ENCODE measurements at regions not wholly inside any gene's neighbourhood (a gene's known extent, or its start where the extent isn't known, plus 50 kb on each side); places are given as distances from the start of the nearest gene placed in this dataset.

DNA sequence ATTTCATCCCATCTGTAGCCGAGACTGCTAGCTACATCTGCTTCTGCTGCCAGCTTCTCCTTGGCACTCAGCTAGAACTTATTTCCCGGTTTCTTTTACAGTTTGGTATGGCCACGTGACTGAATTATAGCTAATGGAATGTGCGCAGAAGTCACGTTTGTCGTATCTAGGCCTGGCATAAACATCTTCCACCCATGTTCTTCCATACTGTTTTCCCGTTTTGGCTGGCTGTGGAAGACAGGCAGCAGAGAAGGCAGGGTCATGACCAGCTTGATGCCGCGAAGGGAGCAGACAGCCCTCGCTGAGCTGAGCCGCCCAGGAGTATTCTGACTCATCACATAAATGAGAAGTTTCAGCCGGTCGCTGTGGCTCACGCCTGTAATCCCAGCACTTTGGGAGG lies 186.7 kb downstream of the RFC3 start:
- DNase-seq (ENCODE audit: low read depth in 2 of 2): no peak
- H3K4me3 ChIP-seq (replicated peaks in 1 of 2; ENCODE audit: low read depth in 2 of 2, low read length in 2 of 2): no peak overlapping the region
- TF ChIP-seq, protein P1, sequence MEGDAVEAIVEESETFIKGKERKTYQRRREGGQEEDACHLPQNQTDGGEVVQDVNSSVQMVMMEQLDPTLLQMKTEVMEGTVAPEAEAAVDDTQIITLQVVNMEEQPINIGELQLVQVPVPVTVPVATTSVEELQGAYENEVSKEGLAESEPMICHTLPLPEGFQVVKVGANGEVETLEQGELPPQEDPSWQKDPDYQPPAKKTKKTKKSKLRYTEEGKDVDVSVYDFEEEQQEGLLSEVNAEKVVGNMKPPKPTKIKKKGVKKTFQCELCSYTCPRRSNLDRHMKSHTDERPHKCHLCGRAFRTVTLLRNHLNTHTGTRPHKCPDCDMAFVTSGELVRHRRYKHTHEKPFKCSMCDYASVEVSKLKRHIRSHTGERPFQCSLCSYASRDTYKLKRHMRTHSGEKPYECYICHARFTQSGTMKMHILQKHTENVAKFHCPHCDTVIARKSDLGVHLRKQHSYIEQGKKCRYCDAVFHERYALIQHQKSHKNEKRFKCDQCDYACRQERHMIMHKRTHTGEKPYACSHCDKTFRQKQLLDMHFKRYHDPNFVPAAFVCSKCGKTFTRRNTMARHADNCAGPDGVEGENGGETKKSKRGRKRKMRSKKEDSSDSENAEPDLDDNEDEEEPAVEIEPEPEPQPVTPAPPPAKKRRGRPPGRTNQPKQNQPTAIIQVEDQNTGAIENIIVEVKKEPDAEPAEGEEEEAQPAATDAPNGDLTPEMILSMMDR (IDR thresholded peaks at IDR 0.05; ENCODE audit: low read depth, low read length): no peak

DNA sequence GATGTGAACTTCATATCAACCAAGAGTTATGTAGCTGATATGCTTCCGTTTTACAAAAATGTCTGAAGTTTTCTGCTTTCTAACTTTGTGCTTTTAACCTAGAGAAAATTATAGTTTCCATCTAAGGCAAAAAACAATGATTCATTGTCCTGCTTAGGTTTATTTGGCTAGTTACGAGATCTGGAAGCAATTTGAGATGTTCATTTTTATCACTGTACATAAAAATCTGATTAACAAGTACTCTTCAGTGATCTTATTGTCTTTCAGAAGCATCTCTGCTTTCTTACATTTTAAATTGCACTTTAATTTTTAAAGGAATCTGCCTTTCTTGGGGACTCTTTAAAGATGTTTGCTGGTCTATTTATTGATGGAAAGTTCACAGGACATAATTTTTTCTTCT lies 188.1 kb downstream of the RFC3 start:
- no peak overlapping the region for H3K4me3 ChIP-seq (replicated peaks in 1 of 2; ENCODE audit: low read depth in 2 of 2, low read length in 2 of 2)
- no peak for DNase-seq (ENCODE audit: low read depth in 2 of 2)
- TF ChIP-seq, protein P1 (IDR thresholded peaks at IDR 0.05; ENCODE audit: low read depth, low read length): no peak

DNA sequence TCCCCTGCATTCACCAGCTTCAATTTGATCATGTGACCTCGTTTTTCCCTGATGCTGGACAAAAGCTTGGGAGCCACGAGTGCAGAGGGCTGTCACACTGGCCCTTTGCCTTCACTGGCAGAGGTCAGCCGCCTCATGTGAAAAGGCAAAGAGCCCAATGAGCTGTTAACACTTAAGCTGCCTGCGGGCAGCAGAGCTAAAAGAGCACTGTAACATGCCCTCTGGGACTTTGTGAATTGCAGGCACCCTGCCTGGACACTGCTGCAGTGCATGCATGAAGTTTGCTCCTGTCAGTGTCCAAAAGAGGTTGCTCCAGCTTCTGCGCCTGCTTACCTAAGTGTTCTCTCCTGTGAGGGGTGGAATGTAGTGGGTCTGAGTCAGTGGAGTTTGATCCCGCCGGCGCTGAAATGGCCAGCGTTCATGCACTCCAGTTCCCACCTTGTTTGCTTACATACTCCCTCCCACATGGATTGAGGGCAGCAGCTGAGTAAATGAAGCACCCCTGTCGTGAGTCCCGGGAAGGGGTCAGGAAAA lies 193.7 kb downstream of the RFC3 start:
- TF ChIP-seq, protein P1 (IDR thresholded peaks at IDR 0.05; ENCODE audit: low read depth, low read length): no peak
- no peak for DNase-seq (ENCODE audit: low read depth in 2 of 2)
- H3K4me3 ChIP-seq (replicated peaks in 1 of 2; ENCODE audit: low read depth in 2 of 2, low read length in 2 of 2): no peak overlapping the region

DNA sequence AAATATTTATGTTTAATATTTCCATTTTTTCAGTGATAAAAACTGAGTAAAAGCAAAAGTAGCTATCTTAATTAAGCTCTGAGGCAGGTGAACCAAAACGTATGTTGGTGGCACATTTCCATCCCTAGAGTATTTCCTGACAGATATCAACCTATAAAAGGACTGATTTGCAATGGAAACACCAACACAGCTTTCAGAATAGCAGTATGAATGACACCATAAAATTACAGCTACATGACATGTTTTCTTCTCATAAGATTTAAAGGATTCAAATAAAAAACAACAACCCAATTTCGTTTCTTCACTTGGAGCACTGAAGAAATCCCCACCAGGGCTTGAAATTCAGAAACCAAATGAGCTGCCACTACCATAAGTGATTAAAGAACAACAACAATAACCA lies 194.4 kb downstream of the RFC3 start:
- TF ChIP-seq, protein P1 (IDR thresholded peaks at IDR 0.05; ENCODE audit: low read depth, low read length): no peak
- no peak for DNase-seq (ENCODE audit: low read depth in 2 of 2)
- H3K4me3 ChIP-seq (replicated peaks in 1 of 2; ENCODE audit: low read depth in 2 of 2, low read length in 2 of 2): no peak overlapping the region

DNA sequence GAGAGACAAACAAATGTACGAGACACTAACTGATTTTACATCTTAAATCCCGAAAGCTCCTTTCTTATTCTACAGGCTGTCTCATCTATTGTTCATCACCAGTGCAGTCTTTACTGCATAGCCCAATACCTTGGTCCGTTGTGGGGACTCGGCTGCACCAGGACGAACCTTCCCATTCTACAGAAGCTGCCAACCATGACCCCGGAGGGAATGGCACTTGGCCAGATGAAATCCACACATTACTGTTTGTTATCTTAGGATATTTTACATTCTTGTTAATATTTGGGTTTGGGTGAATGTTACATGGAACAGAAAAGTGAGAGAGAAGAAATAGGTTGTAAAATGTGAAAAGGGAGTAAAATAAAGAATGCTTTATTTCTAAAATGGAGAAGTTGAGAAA lies 195.1 kb downstream of the RFC3 start:
- no peak overlapping the region for H3K4me3 ChIP-seq (replicated peaks in 1 of 2; ENCODE audit: low read depth in 2 of 2, low read length in 2 of 2)
- DNase-seq (ENCODE audit: low read depth in 2 of 2): no peak
- TF ChIP-seq, protein P1 (IDR thresholded peaks at IDR 0.05; ENCODE audit: low read depth, low read length): no peak

DNA sequence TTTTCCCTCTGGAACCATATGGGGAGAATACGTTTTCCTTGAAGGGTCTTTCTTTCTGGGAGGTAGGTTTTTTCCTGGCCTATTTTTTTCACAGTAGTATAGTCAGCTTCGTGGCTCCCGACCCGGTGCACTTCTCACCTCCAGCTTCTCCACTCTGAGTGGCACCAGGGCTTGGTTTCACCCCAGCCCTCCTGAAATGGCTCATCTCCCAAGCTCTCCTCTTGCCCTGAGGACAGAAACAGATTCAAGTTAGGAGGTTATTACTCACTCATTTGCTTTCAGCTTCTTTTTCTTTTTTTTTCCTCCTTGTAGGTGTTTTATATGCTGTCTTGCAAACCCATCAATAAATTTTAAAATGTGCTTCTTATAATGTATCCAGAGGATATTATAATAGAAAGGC lies 199.3 kb downstream of the RFC3 start:
- TF ChIP-seq, protein P1 (IDR thresholded peaks at IDR 0.05; ENCODE audit: low read depth, low read length): no peak
- DNase-seq (ENCODE audit: low read depth in 2 of 2): no peak
- H3K4me3 ChIP-seq (replicated peaks in 1 of 2; ENCODE audit: low read depth in 2 of 2, low read length in 2 of 2): no peak overlapping the region

DNA sequence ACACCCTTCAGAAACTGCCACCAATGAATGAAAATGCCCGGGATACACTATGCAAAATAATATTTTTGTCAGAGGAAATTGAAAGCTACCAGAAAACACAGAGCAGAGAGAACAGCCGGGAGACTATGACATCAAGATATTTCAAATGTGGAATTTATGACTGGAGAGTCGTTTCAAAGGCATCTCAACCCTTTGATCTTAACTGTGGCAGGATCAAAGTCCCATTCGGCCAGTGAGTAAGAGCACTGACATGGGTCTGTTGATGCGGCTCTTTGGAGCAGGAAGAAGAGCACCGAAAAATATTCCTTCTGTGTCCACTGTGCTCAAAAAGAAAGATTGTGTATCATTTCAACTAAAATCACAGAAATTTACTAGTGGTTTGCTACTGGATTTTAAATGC lies 201.9 kb downstream of the RFC3 start:
- H3K4me3 ChIP-seq (replicated peaks in 1 of 2; ENCODE audit: low read depth in 2 of 2, low read length in 2 of 2): no peak overlapping the region
- TF ChIP-seq, protein P1 (IDR thresholded peaks at IDR 0.05; ENCODE audit: low read depth, low read length): no peak
- no peak for DNase-seq (ENCODE audit: low read depth in 2 of 2)

Measured in cardiac fibroblast (primary cell).